ENCODE measurements at regions not wholly inside any gene's neighbourhood (a gene's known extent, or its start where the extent isn't known, plus 50 kb on each side); places are given as distances from the start of the nearest gene placed in this dataset.

DNA sequence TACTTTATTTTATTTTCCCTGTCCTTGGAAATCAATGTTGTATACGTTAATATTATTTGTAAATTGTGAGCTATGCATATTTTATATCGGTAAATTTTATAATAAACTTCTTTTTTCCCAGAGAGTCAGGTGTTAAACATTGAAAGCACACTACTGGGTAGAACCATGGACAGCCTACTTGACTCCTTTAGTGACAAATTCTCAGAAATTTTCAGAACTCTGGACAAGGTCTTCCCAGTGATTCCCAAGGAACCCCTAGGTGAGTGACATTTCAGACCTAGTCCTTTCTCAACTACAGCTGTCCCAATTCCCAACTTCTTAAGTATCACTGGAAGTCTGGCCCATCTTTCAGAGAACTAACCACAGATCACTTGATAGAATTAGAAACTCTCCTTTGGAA is 107.2 kb downstream of the RCN1 start:
- TF ChIP-seq, protein P1, sequence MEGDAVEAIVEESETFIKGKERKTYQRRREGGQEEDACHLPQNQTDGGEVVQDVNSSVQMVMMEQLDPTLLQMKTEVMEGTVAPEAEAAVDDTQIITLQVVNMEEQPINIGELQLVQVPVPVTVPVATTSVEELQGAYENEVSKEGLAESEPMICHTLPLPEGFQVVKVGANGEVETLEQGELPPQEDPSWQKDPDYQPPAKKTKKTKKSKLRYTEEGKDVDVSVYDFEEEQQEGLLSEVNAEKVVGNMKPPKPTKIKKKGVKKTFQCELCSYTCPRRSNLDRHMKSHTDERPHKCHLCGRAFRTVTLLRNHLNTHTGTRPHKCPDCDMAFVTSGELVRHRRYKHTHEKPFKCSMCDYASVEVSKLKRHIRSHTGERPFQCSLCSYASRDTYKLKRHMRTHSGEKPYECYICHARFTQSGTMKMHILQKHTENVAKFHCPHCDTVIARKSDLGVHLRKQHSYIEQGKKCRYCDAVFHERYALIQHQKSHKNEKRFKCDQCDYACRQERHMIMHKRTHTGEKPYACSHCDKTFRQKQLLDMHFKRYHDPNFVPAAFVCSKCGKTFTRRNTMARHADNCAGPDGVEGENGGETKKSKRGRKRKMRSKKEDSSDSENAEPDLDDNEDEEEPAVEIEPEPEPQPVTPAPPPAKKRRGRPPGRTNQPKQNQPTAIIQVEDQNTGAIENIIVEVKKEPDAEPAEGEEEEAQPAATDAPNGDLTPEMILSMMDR (IDR thresholded peaks at IDR 0.05): no peak
- Mint-ChIP-seq H3K9me3 (ENCODE audit: low read depth) (no peaks in the 10 kb centered on the region), H3K27ac (ENCODE audit: unreplicated experiment) (no peak overlapping the region), H3K27me3 (ENCODE audit: low read depth) (peaks cover 24% of the 10 kb centered on the region), H3K4me1 (ENCODE audit: low read depth) (no peaks in the 10 kb centered on the region), H3K4me3 (ENCODE audit: unreplicated experiment) (no peak overlapping the region), H3K36me3 (ENCODE audit: low read depth) (no peaks in the 10 kb centered on the region)
- DNase-seq (ENCODE audit: low spot score): no peak

DNA sequence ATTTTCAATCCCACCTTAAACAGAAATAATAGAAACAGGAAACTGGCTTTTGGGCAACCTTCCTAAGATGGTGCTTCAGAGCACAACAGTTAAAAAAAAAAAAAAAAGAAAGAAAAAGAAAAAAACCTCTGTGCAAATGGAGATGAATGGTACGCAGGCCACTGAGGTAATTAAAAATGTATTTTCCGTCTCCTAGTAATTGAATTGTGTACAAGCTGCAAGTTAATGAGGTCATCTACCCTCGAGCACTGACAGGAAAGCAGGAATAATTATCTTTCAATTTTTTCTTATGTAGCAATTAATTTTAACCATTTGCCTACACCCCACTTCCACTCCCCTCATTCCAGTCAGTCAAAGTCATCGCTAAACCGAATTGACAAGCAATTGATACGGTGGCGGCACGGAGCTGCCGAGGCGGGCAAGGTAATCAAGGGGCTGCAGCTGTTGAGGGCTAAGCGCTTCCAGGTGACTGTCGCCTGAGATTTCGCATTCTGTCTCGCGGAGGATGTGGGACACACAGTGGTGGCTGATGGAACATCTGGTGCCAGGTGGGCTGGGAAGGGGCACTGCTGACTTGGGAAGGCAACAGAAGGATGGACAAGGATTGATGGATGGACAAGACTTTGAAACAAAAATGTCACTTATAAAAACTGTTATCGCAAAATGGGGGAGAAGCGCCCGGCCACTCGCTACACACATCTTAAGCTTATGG is 109.4 kb downstream of the RCN1 start:
- no peak overlapping the region for H3K27ac Mint-ChIP-seq (ENCODE audit: unreplicated experiment)
- no peaks in the 10 kb centered on the region for H3K36me3 Mint-ChIP-seq (ENCODE audit: low read depth)
- DNase-seq (ENCODE audit: low spot score): no peak
- no peaks in the 10 kb centered on the region for H3K9me3 Mint-ChIP-seq (ENCODE audit: low read depth)
- no peaks in the 10 kb centered on the region for H3K4me1 Mint-ChIP-seq (ENCODE audit: low read depth)
- TF ChIP-seq, protein P1 (IDR thresholded peaks at IDR 0.05): no peak
- H3K4me3 Mint-ChIP-seq (ENCODE audit: unreplicated experiment): no peak overlapping the region
- peaks cover 20% of the 10 kb centered on the region for H3K27me3 Mint-ChIP-seq (ENCODE audit: low read depth)

DNA sequence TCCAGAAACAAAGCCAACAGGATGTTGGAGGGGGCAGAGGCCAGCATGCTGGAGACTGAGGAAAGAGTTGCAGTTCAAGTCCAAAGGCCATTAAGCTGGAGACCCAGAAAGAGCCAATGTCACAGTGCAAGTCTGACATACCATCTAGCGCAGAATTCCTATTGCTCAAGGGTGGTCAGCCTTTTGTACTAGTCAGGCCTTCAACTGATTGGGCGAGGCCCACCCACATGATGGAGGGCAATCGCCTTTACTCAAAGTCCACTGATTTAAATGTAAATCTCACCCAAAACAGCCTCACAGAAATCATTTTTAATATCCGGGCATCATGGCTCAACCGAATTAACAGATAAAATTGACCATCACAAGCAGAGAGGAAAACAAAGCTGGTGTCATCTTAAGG is 113.9 kb downstream of the RCN1 start:
- peaks cover 20% of the 10 kb centered on the region for H3K27me3 Mint-ChIP-seq (ENCODE audit: low read depth)
- no peaks in the 10 kb centered on the region for H3K4me1 Mint-ChIP-seq (ENCODE audit: low read depth)
- H3K27ac Mint-ChIP-seq (ENCODE audit: unreplicated experiment): no peak overlapping the region
- no peak overlapping the region for H3K4me3 Mint-ChIP-seq (ENCODE audit: unreplicated experiment)
- DNase-seq (ENCODE audit: low spot score): no peak
- H3K36me3 Mint-ChIP-seq (ENCODE audit: low read depth): no peaks in the 10 kb centered on the region
- TF ChIP-seq, protein P1 (IDR thresholded peaks at IDR 0.05): no peak
- H3K9me3 Mint-ChIP-seq (ENCODE audit: low read depth): no peaks in the 10 kb centered on the region

DNA sequence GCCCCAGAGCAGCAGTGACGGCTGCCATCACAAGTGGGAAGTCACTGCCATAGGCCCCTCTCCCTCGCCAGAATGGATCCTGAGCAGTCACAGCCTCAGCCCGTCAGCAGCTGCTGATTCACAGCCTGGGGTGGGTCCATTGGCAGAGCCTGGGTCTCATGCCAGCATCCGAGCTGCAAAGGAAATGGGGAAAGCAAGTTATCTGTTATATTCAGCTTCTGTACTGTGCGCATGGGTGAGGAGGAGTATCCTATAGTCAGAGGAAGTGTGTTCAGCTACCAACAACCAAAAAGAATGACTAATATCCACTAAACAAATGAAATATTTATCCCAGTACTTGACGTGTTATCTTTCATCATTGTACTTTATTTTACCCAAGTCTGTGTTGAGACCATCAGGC is 119.7 kb downstream of the RCN1 start:
- H3K4me1 Mint-ChIP-seq (ENCODE audit: low read depth): peaks cover 5% of the 10 kb centered on the region
- H3K27ac Mint-ChIP-seq (ENCODE audit: unreplicated experiment): no peak overlapping the region
- no peaks in the 10 kb centered on the region for H3K36me3 Mint-ChIP-seq (ENCODE audit: low read depth)
- DNase-seq (ENCODE audit: low spot score): no peak
- no peak overlapping the region for H3K4me3 Mint-ChIP-seq (ENCODE audit: unreplicated experiment)
- no peaks in the 10 kb centered on the region for H3K9me3 Mint-ChIP-seq (ENCODE audit: low read depth)
- H3K27me3 Mint-ChIP-seq (ENCODE audit: low read depth): peaks cover 20% of the 10 kb centered on the region
- TF ChIP-seq, protein P1 (IDR thresholded peaks at IDR 0.05): no peak

DNA sequence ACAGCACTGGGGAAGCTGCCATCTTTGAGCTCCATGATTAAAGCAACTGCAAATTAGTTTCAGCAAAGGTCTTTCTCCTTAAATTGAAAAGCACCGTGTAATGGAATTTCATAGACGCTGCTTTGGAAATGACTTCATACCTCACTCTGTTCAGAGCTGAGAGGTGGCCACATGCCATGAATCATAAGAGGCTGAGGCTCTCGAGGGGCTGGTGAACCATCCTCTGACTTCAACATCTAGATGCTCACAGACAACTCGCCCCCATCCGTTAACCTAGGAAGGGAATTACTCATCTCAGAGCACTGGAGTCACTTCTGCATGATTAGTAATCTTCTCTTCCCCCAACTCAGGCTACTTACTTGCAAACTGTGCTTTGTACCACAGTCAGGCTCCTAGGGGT is 122.3 kb downstream of the RCN1 start:
- H3K36me3 Mint-ChIP-seq (ENCODE audit: low read depth): no peaks in the 10 kb centered on the region
- TF ChIP-seq, protein P1 (IDR thresholded peaks at IDR 0.05): no peak
- DNase-seq (ENCODE audit: low spot score): no peak
- peaks cover 5% of the 10 kb centered on the region for H3K4me1 Mint-ChIP-seq (ENCODE audit: low read depth)
- H3K4me3 Mint-ChIP-seq (ENCODE audit: unreplicated experiment): no peak overlapping the region
- H3K27ac Mint-ChIP-seq (ENCODE audit: unreplicated experiment): no peak overlapping the region
- no peaks in the 10 kb centered on the region for H3K9me3 Mint-ChIP-seq (ENCODE audit: low read depth)
- peaks cover 11% of the 10 kb centered on the region for H3K27me3 Mint-ChIP-seq (ENCODE audit: low read depth)

All from chondrocyte (in vitro differentiated cells).